ENCODE measurements at regions not wholly inside any gene's neighbourhood (a gene's known extent, or its start where the extent isn't known, plus 50 kb on each side); places are given as distances from the start of the nearest gene placed in this dataset.

DNA sequence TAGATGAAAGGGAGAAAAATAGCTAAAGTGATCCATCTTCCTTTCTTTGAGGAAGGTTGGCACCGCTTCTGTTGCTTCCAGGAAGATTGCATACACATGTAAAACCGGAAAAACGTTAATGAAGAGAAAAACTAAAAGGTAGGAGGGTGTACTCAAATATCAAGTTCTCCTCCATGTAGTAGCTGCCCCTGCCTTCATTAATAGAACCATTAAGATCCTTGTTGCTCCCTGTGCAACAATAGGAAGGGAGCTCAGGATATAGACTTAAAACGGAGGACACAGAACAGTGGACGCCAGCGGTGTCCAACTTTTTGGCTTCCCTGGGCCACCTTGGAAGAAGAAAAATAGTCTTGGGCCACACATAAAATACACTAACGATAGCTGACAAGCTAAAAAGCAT is 118.9 kb downstream of the TMEM174 start:
- no peak for DNase-seq
- ATAC-seq = no peak

DNA sequence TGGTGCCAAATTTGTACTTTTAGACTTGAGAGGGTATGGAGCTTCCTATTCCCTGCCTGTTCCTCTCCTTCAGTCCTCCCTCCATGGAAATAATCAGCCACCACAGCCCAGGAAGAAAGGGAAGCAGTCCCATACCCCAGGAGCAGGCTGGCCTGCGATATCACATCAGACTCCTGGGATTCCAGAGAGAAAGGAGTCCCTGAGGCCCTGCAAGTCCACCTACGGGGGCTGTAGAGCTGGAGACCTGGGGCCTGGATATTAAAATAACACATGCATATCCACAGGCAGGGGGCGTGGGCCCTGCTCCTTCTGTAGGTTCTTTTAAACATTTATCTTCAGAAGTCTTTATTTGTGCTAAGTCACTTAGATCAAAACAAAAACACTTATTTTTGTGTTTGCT is 117.2 kb downstream of the TMEM174 start:
- ATAC-seq = no peak
- DNase-seq = no peak

GRCh38 chr5:73288803-73289720 is 116.1 kb downstream of the TMEM174 start:
- DNase-seq = no peak
- ATAC-seq = no peak

DNA sequence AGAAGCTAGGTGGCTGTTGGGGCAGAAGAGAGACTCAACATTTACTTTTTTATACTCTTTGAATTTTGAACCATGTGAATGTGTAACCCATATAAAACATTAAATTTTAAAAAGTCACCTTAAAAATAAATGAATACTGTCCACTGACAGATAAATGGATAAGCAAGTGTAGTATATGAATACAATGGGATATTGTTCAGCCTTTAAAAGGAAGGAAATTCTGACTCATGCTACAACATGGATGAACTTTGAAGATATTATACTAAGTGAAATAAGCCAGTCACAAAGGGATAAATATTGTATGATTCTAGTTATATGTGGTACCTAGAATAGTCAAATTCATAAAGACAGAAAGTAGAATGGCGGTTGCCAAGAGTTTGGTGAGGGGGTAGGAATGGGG is 113.9 kb downstream of the TMEM174 start:
- no peak for DNase-seq
- ATAC-seq = no peak

- ATAC-seq (no peak), DNase-seq (no peak)
Measured at GRCh38 chr5:73284985-73285384, 112.0 kb downstream of the TMEM174 start.

- DNase-seq = no peak
- no peak for ATAC-seq
Measured at GRCh38 chr5:73284220-73284795, 111.3 kb downstream of the TMEM174 start.

- no peak for ATAC-seq
Measured at GRCh38 chr5:73282923-73283322, 109.9 kb downstream of the TMEM174 start.

DNA sequence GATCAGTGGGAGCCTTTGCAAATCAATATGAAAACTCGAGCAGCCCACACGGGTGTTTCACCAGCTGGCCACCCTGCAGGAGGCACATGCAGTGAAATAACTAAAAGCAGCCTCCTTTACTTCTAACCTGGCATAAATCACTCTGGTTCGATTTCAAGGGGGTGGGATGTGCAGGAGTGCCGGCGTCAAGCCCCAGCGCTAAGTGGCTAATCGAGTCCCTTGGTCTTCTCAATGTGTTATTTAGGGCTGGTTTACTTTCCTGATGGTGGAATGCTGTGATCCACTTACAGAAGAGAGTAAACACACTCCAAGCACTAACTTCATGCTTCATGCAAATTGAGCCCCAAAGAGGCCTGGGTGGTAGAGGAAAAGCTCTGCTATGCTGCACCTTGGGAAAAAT is 109.4 kb downstream of the TMEM174 start:
- ATAC-seq = no peak
- DNase-seq = no peak

More at GRCh38 chr5:73282923-73283322, 109.9 kb downstream of the TMEM174 start:
- no peak for DNase-seq

DNA sequence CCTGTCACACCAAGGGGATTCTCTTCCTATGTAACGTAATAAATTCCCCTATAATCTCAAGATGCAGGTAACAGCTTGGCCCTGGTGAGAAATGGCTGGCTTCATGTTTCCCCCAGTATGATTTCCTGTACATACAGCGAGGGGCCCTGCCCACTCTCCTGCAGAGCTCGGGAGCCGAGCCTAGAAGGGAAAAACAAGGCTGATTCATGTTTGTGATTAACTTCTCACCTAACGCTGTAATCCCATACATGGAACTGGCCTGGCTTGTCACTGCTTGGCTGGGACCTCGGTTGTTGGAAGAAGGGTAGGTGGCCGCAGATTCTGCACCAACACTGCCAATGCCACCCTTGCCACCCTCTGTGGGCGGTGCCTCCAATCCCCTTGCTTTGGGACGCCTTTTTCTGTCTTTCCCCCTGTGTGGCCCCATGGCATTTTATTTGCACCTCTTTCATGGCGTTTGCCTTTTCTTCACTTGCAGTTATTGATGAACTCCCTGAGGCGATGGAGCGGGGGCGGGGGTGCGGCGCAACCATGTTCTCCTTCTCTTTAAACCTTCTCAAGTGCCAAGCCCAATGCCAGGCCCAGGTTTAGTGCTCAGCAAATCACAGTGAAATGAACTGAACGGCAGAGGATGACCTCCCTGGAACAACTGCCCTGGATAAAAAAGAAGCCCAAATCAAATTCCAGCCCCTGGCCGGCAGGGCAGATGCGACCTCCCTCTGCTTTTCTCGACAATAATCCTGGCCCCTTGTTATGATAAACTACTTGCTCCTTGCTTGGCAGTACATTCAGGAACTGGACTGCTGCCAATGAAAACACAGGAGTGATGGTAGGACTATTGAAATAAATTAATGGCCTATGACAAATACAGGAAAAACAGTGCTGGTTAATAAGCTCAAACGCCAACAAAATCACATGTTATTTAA is 108.1 kb downstream of the TMEM174 start:
- no peak for DNase-seq
- ATAC-seq = no peak

GRCh38 chr5:73280386-73280785 is 107.4 kb downstream of the TMEM174 start:
- DNase-seq = no peak
- no peak for ATAC-seq

DNA sequence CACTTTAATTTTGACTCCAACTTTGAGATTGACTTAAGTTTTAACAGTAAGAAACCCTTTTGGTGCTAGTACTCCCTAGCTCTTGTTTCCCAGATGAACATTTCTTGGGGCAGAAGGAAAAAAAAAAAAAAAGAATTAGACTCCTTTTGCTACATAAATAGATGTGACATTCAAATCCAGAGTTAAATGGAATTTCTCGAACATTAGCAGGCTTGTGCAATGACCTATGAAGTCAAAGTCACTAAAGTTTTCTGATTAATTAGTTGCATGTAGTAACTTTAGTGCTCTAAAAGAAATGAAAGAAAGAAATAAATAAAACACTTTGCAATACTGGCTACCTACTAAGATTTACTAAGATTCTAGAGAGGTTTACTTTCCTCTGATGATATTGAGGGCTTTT is 106.8 kb downstream of the TMEM174 start:
- ATAC-seq (no peak), DNase-seq (no peak)

GRCh38 chr5:73278693-73279092 is 105.7 kb downstream of the TMEM174 start:
- DNase-seq (no peak), ATAC-seq (no peak)

- no peak for ATAC-seq
- no peak for DNase-seq
Measured at GRCh38 chr5:73274881-73275663, 102.1 kb downstream of the TMEM174 start.

GRCh38 chr5:73274121-73274520 is 101.1 kb downstream of the TMEM174 start:
- DNase-seq = no peak
- no peak for ATAC-seq

- ATAC-seq (no peak), DNase-seq (no peak)
Measured at GRCh38 chr5:73273379-73274050, 100.5 kb downstream of the TMEM174 start.

DNA sequence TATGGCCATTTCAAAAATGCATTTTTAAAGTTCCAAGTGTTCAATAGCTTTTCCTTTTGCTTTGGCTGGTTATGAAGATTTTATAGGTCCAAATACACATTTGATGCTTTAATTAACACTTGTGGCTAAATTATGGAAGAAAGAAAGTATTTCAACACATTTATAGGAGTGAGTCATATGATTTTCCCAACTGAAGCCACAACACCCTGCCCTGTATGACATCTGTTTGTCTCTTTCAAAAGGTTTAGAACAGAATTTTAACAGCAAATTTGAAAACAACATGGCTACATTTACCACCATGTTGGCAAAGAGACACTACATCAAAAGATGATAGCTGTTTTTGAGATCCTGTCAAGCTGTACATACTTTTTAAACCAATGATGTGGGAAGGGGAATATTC is 99.4 kb downstream of the TMEM174 start:
- ATAC-seq (no peak), DNase-seq (no peak)

- ATAC-seq = no peak
Measured at GRCh38 chr5:73268826-73269225, 95.8 kb downstream of the TMEM174 start.

GRCh38 chr5:73267766-73268435 is 94.9 kb downstream of the TMEM174 start:
- ATAC-seq (no peak), DNase-seq (no peak)

More at GRCh38 chr5:73268826-73269225, 95.8 kb downstream of the TMEM174 start:
- DNase-seq = no peak

- no peak for ATAC-seq
- no peak for DNase-seq
Measured at GRCh38 chr5:73266925-73267765, 94.2 kb downstream of the TMEM174 start.
